NCI-H1694 treated with DMSO at 0.1 percent for 48 hours (cell line): ENCODE measurements at regions not wholly inside any gene's neighbourhood (a gene's known extent, or its start where the extent isn't known, plus 50 kb on each side); places are given as distances from the start of the nearest gene placed in this dataset.

Source experiments
- DNase-seq: peaks from one replicate; lab custom pipeline; 2025; lab: John Stamatoyannopoulos, UW

- no peak for DNase-seq
These were observed 594.9 kb upstream of the ID2 start for GRCh38 chr2:8086796-8087479.

GRCh38 chr2:8087480-8087840, 594.4 kb upstream of the ID2 start:
- no peak for DNase-seq

GRCh38 chr2:8088810-8089209, 593.0 kb upstream of the ID2 start:
- no peak for DNase-seq

- no peak for DNase-seq
These were observed 592.3 kb upstream of the ID2 start for GRCh38 chr2:8089596-8089995.

GRCh38 chr2:8090748-8091700, 590.8 kb upstream of the ID2 start:
- DNase-seq = no peak

- no peak for DNase-seq
These were observed 587.3 kb upstream of the ID2 start for GRCh38 chr2:8094526-8094925.

GRCh38 chr2:8095978-8096377, 585.9 kb upstream of the ID2 start:
- no peak for DNase-seq

- no peak for DNase-seq
These were observed 585.4 kb upstream of the ID2 start for GRCh38 chr2:8096484-8096883.

GRCh38 chr2:8098476-8099266, 583.2 kb upstream of the ID2 start:
- DNase-seq = no peak

- DNase-seq = no peak
These were observed 582.6 kb upstream of the ID2 start for GRCh38 chr2:8099267-8099582.

GRCh38 chr2:8101614-8102277, 580.1 kb upstream of the ID2 start:
- DNase-seq = no peak

- no peak for DNase-seq
These were observed 579.4 kb upstream of the ID2 start for GRCh38 chr2:8102470-8102869.

- no peak for DNase-seq
These were observed 578.7 kb upstream of the ID2 start for GRCh38 chr2:8103085-8103708.

- no peak for DNase-seq
These were observed 574.7 kb upstream of the ID2 start for GRCh38 chr2:8107150-8107549.

GRCh38 chr2:8107621-8108378, 574.1 kb upstream of the ID2 start:
- DNase-seq = no peak

- no peak for DNase-seq
These were observed 571.1 kb upstream of the ID2 start for GRCh38 chr2:8110716-8111115.

GRCh38 chr2:8111193-8111592, 570.7 kb upstream of the ID2 start:
- DNase-seq = no peak

- no peak for DNase-seq
These were observed 566.4 kb upstream of the ID2 start for GRCh38 chr2:8115456-8115855.

GRCh38 chr2:8115966-8116365, 565.9 kb upstream of the ID2 start:
- no peak for DNase-seq

GRCh38 chr2:8116661-8117060, 565.2 kb upstream of the ID2 start:
- no peak for DNase-seq
